ENCODE measurements at regions not wholly inside any gene's neighbourhood (a gene's known extent, or its start where the extent isn't known, plus 50 kb on each side); places are given as distances from the start of the nearest gene placed in this dataset.

GRCh38 chr22:49523374-49524008 is 304.2 kb downstream of the BRD1 start:
- Histone ChIP-seq H3K27me3 (ENCODE audit: insufficient read depth, poor library complexity, severe bottlenecking) (no peaks in the 10 kb centered on the region), H3K27ac (ENCODE audit: poor library complexity, severe bottlenecking) (no peak overlapping the region), H3K4me1 (ENCODE audit: insufficient read depth, poor library complexity, severe bottlenecking) (no peaks in the 10 kb centered on the region), H3K36me3 (ENCODE audit: low read depth) (no peaks in the 10 kb centered on the region), H3K4me3 (ENCODE audit: severe bottlenecking) (no peak overlapping the region), H3K9me3 (ENCODE audit: severe bottlenecking) (no peaks in the 10 kb centered on the region)
- DNase-seq (ENCODE audit: low spot score) (no peak), ATAC-seq (ENCODE audit: low read depth) (no peak)
- TF ChIP-seq, protein P1, sequence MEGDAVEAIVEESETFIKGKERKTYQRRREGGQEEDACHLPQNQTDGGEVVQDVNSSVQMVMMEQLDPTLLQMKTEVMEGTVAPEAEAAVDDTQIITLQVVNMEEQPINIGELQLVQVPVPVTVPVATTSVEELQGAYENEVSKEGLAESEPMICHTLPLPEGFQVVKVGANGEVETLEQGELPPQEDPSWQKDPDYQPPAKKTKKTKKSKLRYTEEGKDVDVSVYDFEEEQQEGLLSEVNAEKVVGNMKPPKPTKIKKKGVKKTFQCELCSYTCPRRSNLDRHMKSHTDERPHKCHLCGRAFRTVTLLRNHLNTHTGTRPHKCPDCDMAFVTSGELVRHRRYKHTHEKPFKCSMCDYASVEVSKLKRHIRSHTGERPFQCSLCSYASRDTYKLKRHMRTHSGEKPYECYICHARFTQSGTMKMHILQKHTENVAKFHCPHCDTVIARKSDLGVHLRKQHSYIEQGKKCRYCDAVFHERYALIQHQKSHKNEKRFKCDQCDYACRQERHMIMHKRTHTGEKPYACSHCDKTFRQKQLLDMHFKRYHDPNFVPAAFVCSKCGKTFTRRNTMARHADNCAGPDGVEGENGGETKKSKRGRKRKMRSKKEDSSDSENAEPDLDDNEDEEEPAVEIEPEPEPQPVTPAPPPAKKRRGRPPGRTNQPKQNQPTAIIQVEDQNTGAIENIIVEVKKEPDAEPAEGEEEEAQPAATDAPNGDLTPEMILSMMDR (IDR thresholded peaks at IDR 0.05; ENCODE audit: poor library complexity, severe bottlenecking), result no peak

GRCh38 chr22:49522582-49523373 is 304.9 kb downstream of the BRD1 start:
- TF ChIP-seq, protein P1 (IDR thresholded peaks at IDR 0.05; ENCODE audit: poor library complexity, severe bottlenecking), result no peak
- no peak for ATAC-seq (ENCODE audit: low read depth)
- Histone ChIP-seq H3K27me3 (ENCODE audit: insufficient read depth, poor library complexity, severe bottlenecking) (peaks cover 3% of the 10 kb centered on the region), H3K9me3 (ENCODE audit: severe bottlenecking) (no peaks in the 10 kb centered on the region), H3K4me3 (ENCODE audit: severe bottlenecking) (no peak overlapping the region), H3K4me1 (ENCODE audit: insufficient read depth, poor library complexity, severe bottlenecking) (no peaks in the 10 kb centered on the region), H3K36me3 (ENCODE audit: low read depth) (no peaks in the 10 kb centered on the region), H3K27ac (ENCODE audit: poor library complexity, severe bottlenecking) (no peak overlapping the region)
- DNase-seq (ENCODE audit: low spot score), result no peak

GRCh38 chr22:49521787-49522224 is 305.9 kb downstream of the BRD1 start:
- Histone ChIP-seq H3K36me3 (ENCODE audit: low read depth) (no peaks in the 10 kb centered on the region), H3K27ac (ENCODE audit: poor library complexity, severe bottlenecking) (no peak overlapping the region), H3K4me3 (ENCODE audit: severe bottlenecking) (no peak overlapping the region), H3K27me3 (ENCODE audit: insufficient read depth, poor library complexity, severe bottlenecking) (peaks cover 5% of the 10 kb centered on the region), H3K9me3 (ENCODE audit: severe bottlenecking) (no peaks in the 10 kb centered on the region), H3K4me1 (ENCODE audit: insufficient read depth, poor library complexity, severe bottlenecking) (no peaks in the 10 kb centered on the region)
- no peak for DNase-seq (ENCODE audit: low spot score)
- no peak for ATAC-seq (ENCODE audit: low read depth)
- TF ChIP-seq, protein P1 (IDR thresholded peaks at IDR 0.05; ENCODE audit: poor library complexity, severe bottlenecking), result no peak

DNA sequence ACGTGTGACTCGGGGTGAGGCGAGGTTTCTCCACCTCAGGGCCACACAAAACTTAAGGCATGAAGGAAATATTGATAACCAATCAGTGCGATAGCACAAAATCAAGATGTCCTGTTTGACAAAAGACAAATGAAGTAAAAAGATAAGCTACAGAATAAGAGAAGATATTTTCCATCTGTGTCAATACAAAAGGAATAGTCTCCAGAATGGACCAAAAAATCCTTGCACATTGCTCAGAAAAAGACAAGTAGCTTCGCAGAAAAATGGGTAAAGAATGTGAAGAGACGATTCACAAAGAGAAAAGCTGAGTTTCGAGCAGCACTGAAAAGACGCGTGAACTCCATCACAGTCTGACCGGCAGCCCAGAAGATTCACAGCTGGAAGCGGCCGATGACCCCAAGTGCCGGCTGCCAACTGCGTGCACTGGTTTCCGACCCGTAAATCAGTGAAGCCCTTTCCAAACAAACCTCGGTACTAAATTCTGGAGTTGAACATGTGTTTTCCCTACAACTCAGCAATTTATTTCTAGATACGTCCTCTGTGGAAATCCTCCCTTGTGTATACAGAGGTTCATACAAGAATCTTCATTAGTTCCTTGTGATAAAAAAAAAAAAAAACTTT is 308.4 kb downstream of the BRD1 start:
- Histone ChIP-seq H3K27me3 (ENCODE audit: insufficient read depth, poor library complexity, severe bottlenecking) (peaks cover 5% of the 10 kb centered on the region), H3K4me1 (ENCODE audit: insufficient read depth, poor library complexity, severe bottlenecking) (no peaks in the 10 kb centered on the region), H3K4me3 (ENCODE audit: severe bottlenecking) (no peak overlapping the region), H3K36me3 (ENCODE audit: low read depth) (no peaks in the 10 kb centered on the region), H3K9me3 (ENCODE audit: severe bottlenecking) (no peaks in the 10 kb centered on the region), H3K27ac (ENCODE audit: poor library complexity, severe bottlenecking) (no peak overlapping the region)
- TF ChIP-seq, protein P1 (IDR thresholded peaks at IDR 0.05; ENCODE audit: poor library complexity, severe bottlenecking), result no peak
- ATAC-seq (ENCODE audit: low read depth) (no peak), DNase-seq (ENCODE audit: low spot score) (no peak)
